Activated CD8-positive, alpha-beta memory T cell treated with anti-CD3 and anti-CD28 coated beads for 48 hours (primary cell): ENCODE measurements at regions not wholly inside any gene's neighbourhood (a gene's known extent, or its start where the extent isn't known, plus 50 kb on each side); places are given as distances from the start of the nearest gene placed in this dataset.
A peak's percentile ranks its signal among the peaks of the same experiment; 100 is the strongest.
"Not testable (repeated sequence)": the region's sequence is repeated elsewhere in the genome, so short reads cannot be mapped to it uniquely, and the experiment has no call there.

Experiments used
- DNase-seq, 3 experiments: peaks; one replicate each; pipeline ENCODE4 v3.0.0-alpha.2; 2020; ENCODE audit warnings: low read depth in 2 of 3, low spot score in 2 of 3

DNA sequence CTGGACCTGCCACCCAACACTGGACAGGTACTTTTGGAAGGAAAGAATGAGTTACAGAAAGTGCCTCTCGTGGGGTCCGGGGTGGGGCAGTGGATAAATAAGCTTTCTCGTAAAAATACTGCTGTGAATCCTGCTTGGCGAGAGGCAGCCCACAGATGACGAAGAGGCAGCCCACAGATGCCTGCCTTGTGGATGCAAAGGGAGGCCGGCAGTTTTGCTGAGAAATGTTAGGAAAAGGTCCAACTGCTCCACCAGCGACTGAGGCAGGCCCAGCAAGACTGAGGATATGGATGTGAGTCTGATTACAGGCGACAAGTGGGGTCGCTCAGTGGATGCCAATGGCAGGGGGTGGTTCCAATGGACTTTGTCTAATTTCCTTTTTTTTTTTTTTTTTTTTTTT, 79.1 kb upstream of the PPP1R26 start:
- no peak for DNase-seq

DNA sequence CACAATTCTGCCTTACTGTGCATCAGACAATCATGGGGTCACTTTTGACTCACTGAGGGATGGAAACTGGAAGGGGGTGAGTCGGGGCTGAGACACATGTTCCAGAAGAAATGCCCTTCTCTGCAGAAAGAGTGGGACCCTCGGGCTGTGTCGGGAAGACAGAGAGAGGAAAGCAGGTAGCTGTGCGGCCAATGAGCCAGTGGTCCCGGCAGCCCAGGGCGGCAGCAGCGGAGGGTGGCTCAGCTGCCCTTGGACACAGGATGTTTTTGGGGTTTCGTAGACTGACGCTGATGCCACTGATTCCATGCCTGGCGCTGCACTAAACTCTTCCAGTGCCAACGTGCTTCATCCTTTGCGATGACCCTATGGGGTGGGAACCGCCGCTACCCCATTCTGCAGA, 78.4 kb upstream of the PPP1R26 start:
- no peak for DNase-seq

DNA sequence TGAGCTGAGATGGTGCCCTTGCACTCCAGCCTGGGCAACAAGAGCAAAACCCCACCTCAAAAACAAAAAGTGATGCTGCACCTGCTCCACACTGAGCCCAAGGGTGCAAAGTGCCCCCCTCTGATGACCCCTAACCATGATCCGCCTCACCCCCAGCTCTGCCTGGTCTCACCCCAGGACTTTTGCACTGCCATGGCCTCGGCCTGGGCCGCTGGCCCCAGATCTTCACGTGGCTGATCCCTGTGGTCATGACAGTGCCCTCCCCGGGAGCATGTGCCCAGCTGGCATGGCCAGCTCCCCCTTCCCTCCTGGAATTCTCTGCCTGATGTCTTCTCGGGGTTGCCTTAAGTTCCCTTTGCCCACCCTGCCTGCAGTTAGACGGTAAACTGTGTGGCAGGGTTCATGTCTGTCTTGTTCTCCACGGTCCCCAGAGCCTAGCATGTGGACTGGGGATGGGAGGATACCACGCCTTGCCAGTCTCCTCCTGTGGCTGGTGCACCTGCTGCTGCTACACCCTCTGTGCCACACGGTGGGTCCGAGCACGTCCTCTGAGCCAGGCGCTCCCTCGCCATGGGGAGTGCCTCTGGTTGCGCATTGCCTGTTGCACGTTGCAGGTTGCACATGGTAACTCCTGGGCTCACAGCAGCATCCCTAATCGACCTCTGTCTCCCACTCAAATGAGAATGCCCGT, 77.4 kb upstream of the PPP1R26 start:
- DNase-seq, result no peak

DNA sequence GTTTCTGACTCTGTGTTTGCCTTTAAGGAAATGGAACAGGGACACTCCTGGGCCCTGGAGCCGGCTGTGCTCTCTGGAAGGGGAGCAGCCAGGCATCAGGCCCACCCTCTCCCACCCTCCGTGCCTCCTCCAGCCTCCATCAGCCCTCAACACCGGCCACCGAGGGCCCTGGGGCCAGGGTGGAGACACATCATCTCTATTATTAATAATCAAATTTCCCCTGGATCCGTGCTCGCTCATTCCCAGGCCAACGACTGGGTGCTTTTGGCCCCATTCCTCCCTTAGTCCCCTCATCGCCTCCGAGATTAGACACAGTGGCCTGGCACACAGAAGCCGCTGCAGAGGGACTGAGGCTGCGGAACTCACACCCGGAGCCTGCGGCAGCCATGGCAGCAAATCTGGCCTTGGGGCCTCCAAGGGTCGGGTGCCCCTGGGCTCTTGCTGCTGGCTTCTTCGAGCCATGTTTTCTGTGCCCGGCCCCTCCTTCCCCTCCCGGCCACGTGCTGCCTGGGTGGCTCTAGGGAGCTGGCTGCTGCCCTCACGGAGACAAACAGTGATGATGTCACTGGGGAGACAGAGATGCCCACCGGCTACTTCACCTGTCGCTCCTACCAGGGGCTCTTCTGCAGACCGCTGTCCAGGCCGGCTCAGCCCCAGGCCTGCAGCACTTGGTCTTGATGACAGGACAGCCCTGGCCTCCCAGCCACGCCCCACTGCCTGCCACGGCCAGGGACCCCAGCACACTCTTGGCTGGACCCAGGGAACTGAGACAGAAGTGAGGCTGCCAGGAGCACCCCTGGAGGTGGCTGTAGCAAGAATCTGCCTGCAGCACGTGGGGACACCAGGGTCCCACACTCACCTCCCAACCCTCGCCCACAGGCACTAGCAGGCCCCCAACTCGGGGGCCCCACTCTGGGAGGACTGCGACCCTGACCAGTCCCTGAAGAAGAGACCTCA, 76.6 kb upstream of the PPP1R26 start:
- no peak for DNase-seq

DNA sequence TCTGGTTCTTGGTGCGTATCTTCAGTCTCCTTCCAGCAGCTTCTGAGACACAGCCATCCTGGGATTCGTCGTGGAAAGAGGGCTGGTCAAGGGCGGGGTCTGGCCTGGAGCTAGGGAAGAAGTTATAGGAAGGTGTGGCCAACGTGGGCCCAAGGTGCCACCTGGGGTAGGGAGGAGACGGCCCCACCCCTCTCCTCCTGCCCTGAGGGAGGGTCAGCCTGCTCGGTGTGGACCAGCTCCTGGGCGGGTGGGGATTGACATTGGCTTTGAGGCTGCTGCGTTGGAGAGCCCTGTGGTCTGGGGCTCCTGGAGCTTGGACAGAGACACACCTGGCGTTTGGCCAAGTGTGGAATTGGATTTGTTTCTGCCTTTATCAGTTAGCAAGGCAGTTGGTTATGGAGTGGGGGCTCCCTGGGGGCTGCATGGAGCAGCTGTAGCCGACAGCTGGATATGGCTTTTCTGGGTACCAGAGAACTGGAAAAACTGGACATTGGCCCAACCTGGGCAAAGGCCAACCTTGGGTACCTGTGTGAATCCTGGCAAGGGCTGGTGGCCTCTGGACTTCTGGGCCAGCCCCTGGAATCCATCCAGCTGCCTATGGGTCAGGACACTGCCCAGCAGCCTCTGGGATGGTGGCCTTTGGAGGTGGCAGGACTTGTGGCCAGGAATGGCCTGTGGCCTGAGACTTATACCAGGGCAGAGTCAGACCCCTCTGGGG, 75.7 kb upstream of the PPP1R26 start:
- DNase-seq, result no peak

DNA sequence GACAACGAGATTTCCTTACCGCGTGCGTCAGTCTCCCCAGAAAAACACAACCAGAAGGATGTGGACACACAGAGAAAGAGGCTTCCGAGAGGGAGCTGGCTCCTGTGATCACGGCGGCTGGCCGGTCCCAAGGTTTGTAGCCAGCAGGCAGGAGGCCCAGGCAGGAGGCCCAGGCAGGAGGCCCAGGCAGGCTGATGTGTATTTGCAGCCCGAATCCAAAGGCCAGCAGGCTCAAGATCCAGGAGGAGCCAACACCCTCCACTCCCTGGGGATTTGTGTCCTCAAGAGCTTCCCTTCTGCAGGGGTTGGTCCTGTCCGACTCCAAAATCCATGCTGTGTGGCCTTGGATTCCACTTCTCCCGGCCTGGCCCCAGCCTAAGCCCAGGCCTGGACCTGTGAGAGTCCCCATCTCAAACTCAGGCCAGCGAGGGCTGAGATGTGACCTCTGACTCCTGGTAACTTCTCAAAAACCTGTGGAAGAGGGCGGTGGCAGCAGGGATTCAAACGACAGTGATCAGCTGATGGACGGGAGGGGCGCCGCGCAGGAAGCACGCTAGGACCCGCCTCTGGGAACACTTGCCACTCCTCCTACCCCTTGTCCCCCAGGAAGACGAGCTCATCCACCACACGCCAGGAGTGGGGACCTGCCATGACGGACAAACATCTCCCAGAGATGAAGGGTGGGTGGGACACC, 75.0 kb upstream of the PPP1R26 start:
- no peak for DNase-seq

DNA sequence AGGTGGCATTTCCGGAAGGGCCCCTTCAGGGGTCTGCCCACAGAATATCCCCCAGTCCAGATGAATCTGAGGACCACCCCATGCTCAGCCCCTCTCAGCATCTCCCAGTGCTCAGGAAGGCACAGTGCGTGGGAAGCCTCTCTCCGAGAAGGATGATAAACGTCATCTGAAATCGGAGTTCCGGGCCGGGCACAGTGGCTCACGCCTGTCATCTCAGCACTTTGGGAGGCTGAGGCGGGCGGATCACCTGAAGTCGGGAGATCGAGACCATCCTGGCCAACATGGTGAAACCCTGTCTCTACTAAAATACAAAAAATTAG, 74.5 kb upstream of the PPP1R26 start:
- DNase-seq, result not testable (repeated sequence)

DNA sequence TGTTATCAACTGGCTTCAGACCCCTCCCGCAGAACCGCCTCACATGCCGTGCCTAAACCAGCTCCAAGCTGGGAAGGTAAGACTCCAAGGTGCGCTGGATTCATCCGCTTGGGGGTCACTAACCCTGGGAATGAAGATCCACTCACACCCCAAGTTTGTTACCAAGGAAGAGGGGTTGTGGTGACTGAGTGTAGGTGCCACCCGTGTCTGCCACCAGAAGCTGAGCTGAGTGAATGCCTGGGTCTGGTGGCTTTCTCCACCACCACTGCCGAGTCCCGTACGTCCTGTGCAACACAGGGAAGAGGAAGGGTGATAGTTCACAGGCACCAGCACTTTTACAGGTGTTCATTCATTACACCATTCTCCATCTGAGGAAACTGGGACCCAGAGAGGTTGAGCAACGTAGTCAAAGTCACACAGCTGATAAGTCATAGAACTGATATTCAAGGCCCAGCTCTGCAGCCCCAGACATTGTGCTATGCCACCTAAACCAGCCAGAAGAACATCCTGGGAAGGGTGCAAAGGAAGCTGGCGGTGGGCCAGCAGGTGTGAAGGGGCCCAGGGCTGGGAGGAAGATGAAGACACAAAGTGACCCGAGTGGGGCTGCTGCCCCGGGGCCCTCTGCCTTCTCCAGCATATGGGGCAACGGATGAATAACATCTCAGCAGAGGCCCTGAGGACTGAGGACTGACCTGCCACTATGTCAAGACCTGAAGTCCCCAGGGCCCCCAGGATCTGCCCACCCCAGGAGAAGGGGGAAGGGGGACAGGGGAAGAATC, 70.9 kb upstream of the PPP1R26 start:
- no peak for DNase-seq

DNA sequence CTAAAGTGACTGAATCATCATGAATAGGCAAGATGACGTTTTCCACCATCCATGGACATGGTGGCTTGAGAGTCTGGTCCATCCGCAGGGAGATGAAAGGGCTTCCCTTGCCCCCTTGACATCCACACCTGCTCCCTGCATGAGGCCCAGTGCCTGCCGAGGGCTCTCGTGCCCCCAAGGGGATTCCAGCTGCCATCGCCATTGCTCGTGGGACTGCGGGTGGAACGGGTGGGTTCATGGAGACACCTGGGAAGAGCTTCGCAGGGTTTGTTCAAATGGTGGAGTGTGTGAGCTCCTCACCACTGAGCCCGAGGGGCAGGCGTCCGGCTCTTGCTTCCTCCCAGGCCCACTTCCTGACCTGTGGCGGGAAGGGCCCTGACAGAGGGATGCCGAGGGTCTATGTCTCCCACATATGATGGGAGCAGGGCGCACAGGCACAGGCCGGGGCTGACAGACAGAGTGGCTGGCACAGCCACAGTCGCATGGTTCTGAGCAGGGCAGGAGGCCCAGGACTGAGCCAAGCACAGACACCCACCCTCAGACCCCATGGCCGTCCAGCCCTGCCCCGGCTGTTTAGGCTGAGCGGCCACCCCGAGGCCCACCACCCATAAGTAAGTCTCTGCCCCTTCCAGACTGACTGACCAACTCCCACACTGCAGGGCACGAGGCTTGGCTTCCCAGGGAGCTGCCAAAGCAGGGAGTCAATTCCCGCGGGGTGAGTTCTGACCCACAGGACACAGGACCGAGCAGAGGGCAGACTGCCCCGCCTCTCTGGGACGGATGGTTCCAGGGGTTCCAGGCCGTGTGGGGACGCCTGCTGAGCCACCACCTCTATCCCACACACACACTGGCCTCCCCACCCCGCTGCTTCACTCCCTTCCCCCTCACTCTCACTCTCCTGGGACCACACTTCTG, 70.0 kb upstream of the PPP1R26 start:
- no peak for DNase-seq

DNA sequence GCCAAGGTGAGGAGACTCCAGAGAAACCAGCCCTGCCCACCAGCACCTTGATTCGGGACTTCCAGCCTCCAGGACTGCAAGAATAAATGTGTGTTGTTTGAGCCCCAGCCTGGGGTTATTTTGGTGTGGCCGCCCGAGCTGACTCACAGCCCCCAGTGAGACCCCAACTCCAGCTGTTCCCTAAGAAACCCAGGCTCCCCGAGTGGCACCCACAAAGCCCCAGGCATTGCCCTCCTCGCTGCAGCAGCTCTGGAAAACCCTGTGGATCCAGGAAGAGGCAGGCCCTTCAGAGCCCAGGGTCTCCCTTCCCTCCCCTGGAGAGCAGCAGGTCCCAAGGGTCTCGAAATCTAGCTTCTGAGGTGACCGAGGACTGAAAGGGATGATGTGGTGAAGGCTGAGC, 69.2 kb upstream of the PPP1R26 start:
- DNase-seq, result no peak

DNA sequence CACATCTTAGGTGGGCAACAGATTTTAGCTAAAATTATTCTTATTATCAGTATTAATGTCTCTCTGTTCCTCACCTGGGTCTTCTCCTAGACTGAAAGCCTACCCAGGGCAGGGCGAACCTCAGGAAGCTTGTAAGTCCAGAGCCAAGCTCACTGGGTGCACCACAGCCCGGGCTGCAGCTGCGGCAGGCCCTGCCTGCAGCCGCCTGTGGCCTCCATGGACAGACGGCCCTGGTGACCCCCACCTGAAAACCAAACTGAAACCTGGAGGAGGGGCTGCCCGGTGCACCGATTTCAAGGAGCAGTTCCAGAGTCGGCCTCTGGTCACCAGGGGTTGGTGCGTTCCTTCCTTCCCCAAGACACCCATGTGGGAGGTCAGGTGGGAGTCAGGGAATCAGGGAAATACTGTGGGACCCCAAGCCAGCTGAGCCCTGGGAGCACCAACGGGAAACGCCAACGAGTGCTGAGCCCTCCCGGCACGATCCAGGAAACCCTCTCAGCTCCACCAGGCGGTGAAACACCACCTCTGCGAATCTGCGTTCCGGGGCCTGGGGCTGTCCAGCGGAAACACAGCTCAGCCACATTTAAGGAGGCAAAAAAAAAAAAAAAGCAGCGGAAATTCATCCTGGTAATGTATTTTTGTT, 68.6 kb upstream of the PPP1R26 start:
- no peak for DNase-seq

DNA sequence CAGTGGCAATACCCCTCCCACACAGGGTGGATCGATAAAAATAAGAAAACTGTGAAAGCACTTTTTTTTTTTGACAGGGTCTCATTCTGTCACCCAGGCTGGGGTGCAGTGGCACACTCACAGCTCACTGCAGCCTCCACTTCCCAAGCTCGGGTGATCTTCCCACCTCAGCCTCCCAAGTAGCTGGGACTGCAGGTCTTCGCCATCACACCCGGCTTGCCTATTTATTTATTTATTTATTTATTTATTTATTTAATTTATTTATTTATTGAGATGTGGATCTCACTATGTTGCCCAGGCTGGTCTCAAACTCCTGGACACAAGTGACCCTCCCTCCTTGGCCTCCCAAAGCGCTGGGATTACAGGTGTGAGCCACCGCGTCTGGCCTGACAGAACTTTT, 68.0 kb upstream of the PPP1R26 start:
- DNase-seq, result not testable (repeated sequence)

DNA sequence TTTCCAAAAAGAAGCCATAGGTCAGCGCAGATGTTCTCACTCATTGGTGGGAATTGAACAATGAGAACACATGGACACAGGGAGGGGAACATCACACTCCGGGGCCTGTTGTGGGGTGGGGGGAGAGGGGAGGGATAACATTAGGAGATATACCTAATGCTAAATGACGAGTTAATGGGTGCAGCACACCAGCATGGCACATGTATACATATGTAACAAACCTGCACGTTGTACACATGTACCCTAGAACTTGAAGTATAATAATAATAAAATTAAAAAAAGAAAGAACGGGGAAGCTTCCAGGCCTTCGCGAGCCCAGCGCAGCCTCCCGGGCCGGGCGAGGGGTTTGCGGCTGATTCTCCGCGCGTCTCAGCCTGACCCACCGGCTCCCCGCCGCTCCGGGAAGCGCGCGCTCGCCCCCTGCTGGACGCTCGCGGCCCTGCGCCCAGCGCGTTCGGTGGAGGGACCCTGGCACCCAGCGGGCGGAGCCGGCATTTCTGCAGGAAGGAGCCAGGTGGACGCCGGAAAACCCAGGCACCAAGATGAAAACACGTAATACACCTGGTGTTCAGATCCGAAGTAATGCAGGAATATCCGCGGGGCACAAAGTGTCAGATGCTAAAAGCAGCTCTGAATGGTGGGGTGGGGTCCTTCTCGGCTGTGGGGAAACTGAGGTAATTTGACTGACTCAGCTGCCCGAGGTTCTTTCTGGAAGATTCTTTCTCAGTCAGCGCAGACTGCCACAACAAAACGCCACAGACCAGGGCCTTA, 67.1 kb upstream of the PPP1R26 start:
- peak; percentile 50 to 61 (median 57) for DNase-seq

DNA sequence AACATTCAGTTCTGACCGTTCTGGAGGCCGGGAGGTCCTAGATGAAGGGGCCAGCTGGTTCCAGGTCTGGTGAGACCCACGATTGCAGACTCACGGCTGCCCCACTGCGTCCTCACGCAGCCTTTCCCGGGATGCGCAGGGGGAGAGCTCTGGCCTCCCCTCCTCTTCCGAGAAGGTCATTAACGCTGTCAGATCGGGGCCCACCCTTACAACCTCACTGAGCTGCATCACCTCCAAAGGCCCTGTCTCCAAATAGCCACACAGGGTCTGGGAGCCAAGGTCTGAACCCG, 66.6 kb upstream of the PPP1R26 start:
- no peak for DNase-seq

DNA sequence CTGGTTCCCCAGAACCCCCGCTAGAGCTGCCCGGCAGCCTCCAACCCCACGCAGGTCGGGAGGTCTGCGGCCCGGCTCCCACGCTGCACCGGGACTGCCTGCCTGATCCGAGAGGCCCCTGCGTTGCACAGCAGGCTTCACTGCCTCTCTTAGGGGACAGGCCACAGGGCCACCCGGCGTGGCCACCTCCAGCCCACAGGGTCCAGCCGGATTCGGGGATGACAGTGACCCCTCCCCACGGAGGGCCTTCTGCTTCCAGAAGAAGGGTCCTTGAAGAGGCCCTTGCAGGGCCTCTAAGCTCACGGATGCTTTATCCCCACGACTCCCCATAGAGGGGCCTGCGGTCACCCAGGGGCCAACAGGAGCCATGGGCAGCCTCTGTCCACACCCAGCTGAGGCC, 66.1 kb upstream of the PPP1R26 start:
- DNase-seq, result no peak

DNA sequence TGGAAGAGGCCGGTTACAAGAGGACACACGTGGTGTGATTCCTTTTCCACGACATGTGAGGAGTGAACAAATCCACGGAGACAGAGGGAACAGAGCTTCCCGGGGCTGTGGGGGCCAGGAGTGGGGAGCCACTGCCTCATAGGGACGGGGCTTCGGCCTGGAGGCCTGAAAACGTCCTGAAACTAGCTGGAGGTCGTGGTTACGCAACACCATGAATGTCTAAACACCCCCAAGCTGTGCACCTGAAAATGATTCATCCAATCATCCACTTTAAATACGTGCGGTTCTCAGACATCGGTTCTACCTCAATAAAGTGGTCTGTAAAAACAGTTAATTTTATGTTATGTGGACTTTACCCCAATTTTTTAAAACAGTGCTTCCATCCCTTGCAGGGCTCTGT, 65.3 kb upstream of the PPP1R26 start:
- no peak for DNase-seq

DNA sequence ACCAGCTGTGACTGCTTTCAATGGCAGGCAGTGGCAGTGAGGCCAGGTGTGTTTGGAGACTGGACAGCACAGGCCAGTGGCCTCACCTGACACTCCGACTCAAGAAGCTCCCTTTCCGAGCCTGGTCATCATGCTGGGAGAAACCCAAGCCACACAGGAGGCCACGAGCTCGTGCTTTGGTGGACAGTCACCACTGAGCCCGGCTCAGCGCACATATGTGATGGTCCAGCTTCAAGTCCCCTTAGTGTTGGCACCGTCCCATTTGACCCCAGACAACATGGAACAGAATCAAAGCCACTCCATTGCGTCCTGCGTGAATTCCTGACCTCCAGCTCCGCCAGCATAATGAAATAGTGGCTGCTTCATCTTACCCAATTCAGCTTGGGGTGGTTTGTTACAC, 64.0 kb upstream of the PPP1R26 start:
- DNase-seq, result no peak

DNA sequence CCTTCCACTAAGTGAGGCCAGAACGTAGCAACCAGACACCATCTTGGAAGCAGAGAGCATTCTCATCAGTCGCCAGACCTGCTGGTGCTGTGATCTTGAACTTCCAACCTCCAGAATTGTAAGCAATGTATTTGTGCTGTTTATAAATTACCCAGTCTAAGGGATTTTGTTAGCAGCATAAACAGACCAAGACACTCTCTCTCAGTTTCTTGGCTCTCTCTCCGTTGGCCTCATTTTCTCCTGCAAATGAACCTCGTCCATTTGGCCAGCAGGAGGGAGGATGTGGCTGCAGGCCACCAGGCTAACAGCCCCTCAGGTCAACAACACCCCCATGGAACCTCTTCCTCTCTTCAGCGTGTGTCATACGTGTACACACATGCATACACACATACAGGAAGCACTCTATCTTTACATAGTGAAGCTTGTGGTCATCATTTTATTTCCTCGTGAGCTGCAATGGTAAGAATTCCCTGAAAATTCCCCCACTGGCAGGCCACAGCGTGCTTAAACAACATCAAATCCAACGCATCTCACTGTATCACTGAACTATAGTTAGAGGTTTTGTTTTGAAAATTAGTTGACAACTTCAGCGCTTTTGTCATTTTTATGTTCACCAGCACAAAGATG, 62.8 kb upstream of the PPP1R26 start:
- DNase-seq, result no peak
